Gastroesophageal sphincter (tissue), 4 donors: ENCODE measurements at regions not wholly inside any gene's neighbourhood (a gene's known extent, or its start where the extent isn't known, plus 50 kb on each side); places are given as distances from the start of the nearest gene placed in this dataset.

Experiments
- ATAC-seq: fragments of 150-250 bp; one replicate; pipeline ENCODE4 v1.9.1; 2016; ENCODE audit warnings: mild to moderate bottlenecking, moderate library complexity
- H3K27ac ChIP-seq, 4 donors: fragments of 200-600 bp; sonication (generic) in 3 of 4; 1 replicate in 3 of 4; 2 replicates in 1 of 4; pipeline ENCODE4 v1.5.1; 2016 to 2019
- H3K27me3 ChIP-seq: fragments of 200-600 bp; sonication (generic); one replicate; pipeline ENCODE4 v1.5.1; 2019
- H3K36me3 ChIP-seq, 2 donors: fragments of 200-600 bp; sonication (generic); one replicate each; pipeline ENCODE4 v1.5.1; 2019; ENCODE audit warnings: control low read depth in 1 of 2
- H3K4me1 ChIP-seq, 3 donors: fragments of 200-600 bp; sonication (generic); 1 replicate in 2 of 3; 2 replicates in 1 of 3; pipeline ENCODE4 v1.5.1; 2016 to 2019; ENCODE audit warnings: control low read depth in 2 of 3
- H3K4me3 ChIP-seq, 2 donors: fragments of 200-600 bp; sonication (generic); one replicate each; pipeline ENCODE4 v1.5.1; 2019; ENCODE audit warnings: mild to moderate bottlenecking in 1 of 2, moderate library complexity in 1 of 2
- H3K9me3 ChIP-seq, 3 donors: fragments of 200-600 bp; sonication (generic); one replicate each; pipeline ENCODE4 v1.5.1; 2017 to 2019; ENCODE audit warnings: control low read depth in 2 of 3
- EP300 ChIP-seq: sonication (generic); formaldehyde crosslinking; IDR thresholded peaks from one replicate; pipeline ENCODE4 v1.6.1; 2017; ENCODE audit warnings: antibody characterized with exemption, mild to moderate bottlenecking
- POLR2A ChIP-seq, 2 donors: fragments of 450-650 bp; IDR thresholded peaks; one replicate each; pipeline ENCODE4 v1.6.1; 2017; ENCODE audit warnings: antibody characterized with exemption in 2 of 2, mild to moderate bottlenecking in 2 of 2, moderate library complexity in 1 of 2
- POLR2AphosphoS5 ChIP-seq: sonication (generic); formaldehyde crosslinking; IDR thresholded peaks from one replicate; pipeline ENCODE4 v1.6.1; 2017; ENCODE audit warnings: antibody characterized with exemption
- WGBS, 2 donors: methylation state at CpG; one replicate each; pipeline ENCODE4 v1.1.5; 2018; ENCODE audit warnings: low coverage in 1 of 2; 5-methylcytosine and 5-hydroxymethylcytosine counted together
- TF ChIP-seq, protein P1 (sequence below), 4 experiments: fragments of 200-600 bp in 2 of 4; fragments of 450-650 bp in 2 of 4; sonication (generic) in 1 of 4; IDR thresholded peaks; one replicate each; pipeline ENCODE4 v1.5.1; 2017 to 2019; ENCODE audit warnings: antibody characterized with exemption in 4 of 4, mild to moderate bottlenecking in 2 of 4, moderate library complexity in 2 of 4

DNA sequence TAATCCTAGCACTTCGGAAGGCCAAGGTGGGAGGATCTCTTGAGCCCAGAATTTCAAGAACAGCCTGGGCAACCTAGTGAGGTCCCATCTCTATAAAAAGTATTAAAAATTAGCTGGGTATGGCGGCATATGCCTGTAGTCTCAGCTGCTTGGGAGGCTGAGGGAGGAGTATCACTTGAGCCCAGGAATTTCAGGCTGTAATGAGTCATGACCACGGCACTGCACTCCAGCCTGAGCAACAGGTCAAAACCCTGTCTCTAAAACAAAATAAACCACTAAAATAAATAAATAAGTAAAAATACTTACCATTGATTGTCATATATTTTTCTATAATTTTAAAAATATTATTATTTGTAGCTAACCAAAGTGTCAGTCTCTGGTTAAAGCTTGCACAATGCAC lies 315.6 kb upstream of the SMIM31 start:
- no peaks in the 10 kb centered on the region for H3K4me1 ChIP-seq
- H3K9me3 ChIP-seq: no peaks in the 10 kb centered on the region
- no peak overlapping the region for H3K27ac ChIP-seq
- WGBS, 2 donors: 63 to 83% methylated on average over 2 of the region's 3 CpGs
- no peak for TF ChIP-seq POLR2A (IDR thresholded peaks at IDR 0.05)
- TF ChIP-seq EP300: no peak
- TF ChIP-seq POLR2AphosphoS5: no peak
- TF ChIP-seq, protein P1, sequence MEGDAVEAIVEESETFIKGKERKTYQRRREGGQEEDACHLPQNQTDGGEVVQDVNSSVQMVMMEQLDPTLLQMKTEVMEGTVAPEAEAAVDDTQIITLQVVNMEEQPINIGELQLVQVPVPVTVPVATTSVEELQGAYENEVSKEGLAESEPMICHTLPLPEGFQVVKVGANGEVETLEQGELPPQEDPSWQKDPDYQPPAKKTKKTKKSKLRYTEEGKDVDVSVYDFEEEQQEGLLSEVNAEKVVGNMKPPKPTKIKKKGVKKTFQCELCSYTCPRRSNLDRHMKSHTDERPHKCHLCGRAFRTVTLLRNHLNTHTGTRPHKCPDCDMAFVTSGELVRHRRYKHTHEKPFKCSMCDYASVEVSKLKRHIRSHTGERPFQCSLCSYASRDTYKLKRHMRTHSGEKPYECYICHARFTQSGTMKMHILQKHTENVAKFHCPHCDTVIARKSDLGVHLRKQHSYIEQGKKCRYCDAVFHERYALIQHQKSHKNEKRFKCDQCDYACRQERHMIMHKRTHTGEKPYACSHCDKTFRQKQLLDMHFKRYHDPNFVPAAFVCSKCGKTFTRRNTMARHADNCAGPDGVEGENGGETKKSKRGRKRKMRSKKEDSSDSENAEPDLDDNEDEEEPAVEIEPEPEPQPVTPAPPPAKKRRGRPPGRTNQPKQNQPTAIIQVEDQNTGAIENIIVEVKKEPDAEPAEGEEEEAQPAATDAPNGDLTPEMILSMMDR (IDR thresholded peaks at IDR 0.05): no peak
- no peaks in the 10 kb centered on the region for H3K36me3 ChIP-seq
- H3K27me3 ChIP-seq: no peaks in the 10 kb centered on the region
- H3K4me3 ChIP-seq: no peak overlapping the region
- no peak for ATAC-seq

DNA sequence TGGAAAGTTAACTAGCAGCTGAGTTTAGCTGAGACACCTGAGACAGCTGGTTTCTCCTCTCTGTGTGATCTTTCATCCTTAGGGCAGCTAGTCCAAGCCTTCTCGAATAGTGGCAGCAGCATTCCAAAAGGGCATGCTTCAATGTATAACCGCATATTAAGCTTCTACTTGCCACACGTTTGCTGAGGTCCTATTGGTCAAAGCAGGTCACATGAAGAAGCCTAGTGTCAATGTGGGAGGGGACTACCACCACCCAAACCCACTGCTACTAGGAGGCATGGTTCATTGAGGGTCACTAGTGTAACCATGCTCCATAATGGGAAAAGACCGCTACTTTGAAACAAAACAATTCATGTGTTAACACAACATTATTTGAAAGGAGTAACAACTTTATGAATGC lies 314.9 kb upstream of the SMIM31 start:
- Histone ChIP-seq H3K4me1 (no peaks in the 10 kb centered on the region), H3K36me3 (no peaks in the 10 kb centered on the region), H3K9me3 (no peaks in the 10 kb centered on the region), H3K27me3 (no peaks in the 10 kb centered on the region), H3K27ac (no peak overlapping the region), H3K4me3 (no peak overlapping the region)
- ATAC-seq: no peak
- TF ChIP-seq POLR2A (IDR thresholded peaks at IDR 0.05) (no peak), POLR2AphosphoS5 (no peak), EP300 (no peak)
- TF ChIP-seq, protein P1 (IDR thresholded peaks at IDR 0.05): no peak
- 64% methylated on average over 4 of the region's 4 CpGs for WGBS, 2 donors

DNA sequence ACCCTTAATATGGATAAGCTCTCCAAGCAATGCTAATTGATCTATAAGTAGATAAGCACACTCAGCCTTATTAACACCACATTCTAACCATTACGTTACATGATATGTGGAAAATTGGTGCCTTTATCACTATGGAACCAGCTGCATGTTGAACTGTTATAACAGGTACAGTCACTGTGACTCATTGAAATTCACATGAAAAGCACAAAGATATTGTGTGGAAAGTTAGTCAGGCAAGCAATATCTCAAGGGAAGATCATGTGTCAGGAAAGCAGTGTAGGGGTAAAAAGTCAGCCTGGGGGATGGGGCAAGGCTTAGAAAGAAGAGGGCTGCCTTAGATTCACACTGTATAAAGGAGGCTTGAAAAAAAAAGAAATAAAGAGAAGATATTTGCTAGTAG lies 313.7 kb upstream of the SMIM31 start:
- TF ChIP-seq EP300 (no peak), POLR2A (IDR thresholded peaks at IDR 0.05) (no peak)
- TF ChIP-seq, protein P1 (IDR thresholded peaks at IDR 0.05): no peak
- Histone ChIP-seq H3K4me1 (no peaks in the 10 kb centered on the region), H3K27ac (no peak overlapping the region), H3K9me3 (no peaks in the 10 kb centered on the region), H3K36me3 (no peaks in the 10 kb centered on the region), H3K4me3 (no peak overlapping the region), H3K27me3 (no peaks in the 10 kb centered on the region)
- WGBS, 2 donors: 56 to 86% methylated on average over 1 of the region's 1 CpG
- no peak for ATAC-seq

DNA sequence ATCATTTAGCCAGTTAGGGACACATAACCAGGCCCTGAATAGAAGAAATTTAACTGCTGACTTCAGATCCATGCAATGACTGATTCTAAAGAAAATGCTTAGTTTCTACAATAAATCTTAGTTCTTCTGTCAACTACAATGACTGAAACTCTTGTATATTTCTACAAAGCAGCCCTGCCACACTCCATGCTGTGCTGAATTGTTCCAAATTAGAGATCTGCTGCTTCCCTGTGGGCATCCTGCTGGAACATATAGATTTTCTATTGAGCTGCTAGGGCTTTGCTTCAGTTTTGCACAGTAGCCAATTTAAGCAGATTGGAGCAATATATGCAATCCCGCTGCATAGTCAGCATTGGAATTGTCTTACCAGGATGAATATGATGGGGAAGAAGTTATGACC lies 312.8 kb upstream of the SMIM31 start:
- Histone ChIP-seq H3K36me3 (no peaks in the 10 kb centered on the region), H3K4me3 (no peak overlapping the region), H3K4me1 (no peaks in the 10 kb centered on the region), H3K27ac (no peak overlapping the region), H3K27me3 (no peaks in the 10 kb centered on the region), H3K9me3 (no peaks in the 10 kb centered on the region)
- no peak for ATAC-seq
- TF ChIP-seq EP300 (no peak), POLR2AphosphoS5 (no peak), POLR2A (IDR thresholded peaks at IDR 0.05) (no peak)
- TF ChIP-seq, protein P1 (IDR thresholded peaks at IDR 0.05): no peak
- 100% methylated on average over 1 of the region's 1 CpG for WGBS, 2 donors

DNA sequence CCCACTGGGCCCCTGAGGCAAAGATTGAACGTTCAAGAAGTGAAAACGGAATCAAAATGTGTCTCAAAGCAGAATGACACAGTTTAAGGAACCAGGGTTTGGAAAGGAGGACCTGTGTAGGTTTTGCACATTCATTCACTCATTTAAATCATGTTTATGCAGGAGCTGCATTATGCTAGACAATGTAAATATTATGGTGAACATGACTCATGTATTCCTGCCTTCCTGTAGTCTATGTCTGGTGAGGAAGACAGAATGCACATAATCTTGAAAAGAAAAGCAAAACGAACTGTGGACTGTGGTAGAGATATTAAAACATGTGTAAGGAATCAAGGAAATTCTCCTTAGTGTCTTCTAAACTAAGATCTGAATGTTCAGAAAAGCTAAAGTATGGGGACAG lies 311.8 kb upstream of the SMIM31 start:
- no peaks in the 10 kb centered on the region for H3K9me3 ChIP-seq
- ATAC-seq: no peak
- WGBS, 2 donors: 58 to 61% methylated on average over 3 of the region's 3 CpGs

More for the DNA sequence above, 311.8 kb upstream of the SMIM31 start:
- Histone ChIP-seq H3K4me3 (no peak overlapping the region), H3K4me1 (no peaks in the 10 kb centered on the region), H3K36me3 (no peaks in the 10 kb centered on the region), H3K27ac (no peak overlapping the region), H3K27me3 (no peaks in the 10 kb centered on the region)
- TF ChIP-seq POLR2A (IDR thresholded peaks at IDR 0.05): no peak
- no peak for TF ChIP-seq EP300
- TF ChIP-seq, protein P1 (IDR thresholded peaks at IDR 0.05): no peak
- TF ChIP-seq POLR2AphosphoS5: no peak
